H1 (cell line): ENCODE measurements at regions not wholly inside any gene's neighbourhood (a gene's known extent, or its start where the extent isn't known, plus 50 kb on each side); places are given as distances from the start of the nearest gene placed in this dataset.

Experiments used
- BRCA1 ChIP-seq: IDR thresholded peaks from 2 replicates; pipeline ENCODE4 v1.6.1; 2012; ENCODE audit warnings: low read depth, low read length, improper control_type of control experiment
- CEBPB ChIP-seq: IDR thresholded peaks from 2 replicates; pipeline ENCODE4 v1.6.1; 2012; ENCODE audit warnings: low read depth, low read length
- CHD7 ChIP-seq: fragments of 300-600 bp; sonication (generic); IDR thresholded peaks from 2 replicates; pipeline ENCODE4 v1.7.1; 2012; ENCODE audit warnings: low read length, moderate library complexity, mild to moderate bottlenecking, inconsistent platforms; ENCODE audit not compliant: insufficient replicate concordance
- CREB1 ChIP-seq: IDR thresholded peaks from 2 replicates; pipeline ENCODE4 v1.6.1; 2012; ENCODE audit warnings: inconsistent platforms
- CTCF ChIP-seq, 3 experiments: IDR thresholded peaks; 1 replicate in 2 of 3; 2 replicates in 1 of 3; pipeline versions ENCODE4 v1.5.1 to v1.6.1; 2011; ENCODE audit warnings: low read length in 3 of 3, mild to moderate bottlenecking in 3 of 3, inconsistent platforms in 2 of 3, low read depth in 1 of 3, moderate library complexity in 1 of 3; ENCODE audit not compliant: insufficient read depth in 1 of 3; ENCODE audit errors: control extremely low read depth in 1 of 3
- POU5F1 ChIP-seq: IDR thresholded peaks from 2 replicates; pipeline ENCODE4 v1.6.1; 2011; ENCODE audit warnings: low read depth, mild to moderate bottlenecking, low read length, moderate library complexity
- SUZ12 ChIP-seq: fragments of 200-600 bp; sonication (generic); IDR thresholded peaks from 2 replicates; pipeline ENCODE4 v1.6.1; 2012; ENCODE audit warnings: mild to moderate bottlenecking, inconsistent platforms, low read length, moderate library complexity, mixed read lengths

GRCh38 chr5:39750661-39751060 is 325.9 kb upstream of the DAB2 start (continued):
- no peak for TF ChIP-seq CHD7
- TF ChIP-seq BRCA1, result no peak
- TF ChIP-seq CREB1, result no peak
- TF ChIP-seq CEBPB, result no peak
- no peak for TF ChIP-seq CTCF (IDR thresholded peaks at IDR 0.05; ENCODE audit: control extremely low read depth in 1 of 3, insufficient read depth in 1 of 3, low read depth in 1 of 3, low read length in 3 of 3)
- no peak for TF ChIP-seq POU5F1
- TF ChIP-seq SUZ12, result no peak
